PC-3 (cell line): ENCODE measurements at regions not wholly inside any gene's neighbourhood (a gene's known extent, or its start where the extent isn't known, plus 50 kb on each side); places are given as distances from the start of the nearest gene placed in this dataset.

Experiments
- ATAC-seq: fragments of 200-7000 bp; cut with Tn5 transposase; 2 replicates; pipeline ENCODE4 v1.9.1; 2020; ENCODE audit warnings: mild to moderate bottlenecking, moderate library complexity
- BruUV-seq: library from RNA; stranded (reverse); fragments of 400-500 nt; replicated peaks from 2 replicates; lab custom pipeline; 2021; lab: Mats Ljungman, UMichigan
- CTCF ChIA-PET: fragments of 300-600 bp; sonication (Branson Sonifier 250); formaldehyde crosslinking; loops from one replicate; lab custom pipeline; 2022; ENCODE audit warnings: antibody characterized with exemption; lab: Charles Lee
- POLR2A ChIA-PET: fragments of 300-600 bp; sonication (Branson Sonifier 250); formaldehyde crosslinking; loops from one replicate; lab custom pipeline; 2022; ENCODE audit warnings: antibody characterized with exemption; ENCODE audit not compliant: unreplicated experiment; lab: Charles Lee
- DNase-seq: peaks from one replicate; pipeline ENCODE4 v3.0.0-alpha.2; 2015
- H2AFZ ChIP-seq: fragments of 300-600 bp; sonication (generic); 2 replicates; pipeline ENCODE4 v1.6.0; 2016; ENCODE audit warnings: antibody characterized with exemption, low read length
- H3F3A ChIP-seq: fragments of 300-600 bp; sonication (generic); one replicate; pipeline ENCODE4 v1.6.0; 2017; ENCODE audit warnings: antibody characterized with exemption, low read length, control low read depth, mild to moderate bottlenecking; ENCODE audit not compliant: unreplicated experiment
- H3K27ac ChIP-seq: fragments of 300-600 bp; sonication (generic); 2 replicates; pipeline ENCODE4 v1.5.1; 2016; ENCODE audit warnings: mild to moderate bottlenecking, low read length
- H3K27me3 ChIP-seq: fragments of 300-600 bp; sonication (generic); 2 replicates; pipeline ENCODE4 v1.6.1; 2016; ENCODE audit warnings: low read length, mixed read lengths
- H3K36me3 ChIP-seq: fragments of 300-600 bp; sonication (generic); 2 replicates; pipeline ENCODE4 v1.6.1; 2016; ENCODE audit warnings: low read depth, mixed run types, low read length, mixed read lengths
- H3K4me1 ChIP-seq: fragments of 300-600 bp; sonication (generic); 2 replicates; pipeline ENCODE4 v1.5.1; 2016; ENCODE audit warnings: low read length; ENCODE audit not compliant: insufficient read depth
- H3K4me2 ChIP-seq: fragments of 300-600 bp; sonication (generic); 2 replicates; pipeline ENCODE4 v1.6.0; 2016; ENCODE audit warnings: low read length
- H3K4me3 ChIP-seq: fragments of 300-600 bp; sonication (generic); 2 replicates; pipeline ENCODE4 v1.5.1; 2016; ENCODE audit warnings: mild to moderate bottlenecking, low read length, mixed read lengths
- H3K79me2 ChIP-seq: fragments of 300-600 bp; sonication (generic); 2 replicates; pipeline ENCODE4 v1.6.1; 2017; ENCODE audit warnings: low read length, mixed read lengths
- H3K9ac ChIP-seq: fragments of 300-600 bp; sonication (generic); 2 replicates; pipeline ENCODE4 v1.6.0; 2016; ENCODE audit warnings: mild to moderate bottlenecking, low read length
- H3K9me2 ChIP-seq: fragments of 300-600 bp; sonication (generic); replicated peaks from 2 replicates; pipeline ENCODE4 v1.6.1; 2016; ENCODE audit warnings: mixed run types, low read length, mixed read lengths
- H3K9me3 ChIP-seq: fragments of 300-600 bp; sonication (generic); 2 replicates; pipeline ENCODE4 v1.6.1; 2016; ENCODE audit warnings: low read length, mixed read lengths
- H4K20me1 ChIP-seq: fragments of 300-600 bp; sonication (generic); 2 replicates; pipeline ENCODE4 v1.6.1; 2016; ENCODE audit warnings: low read length, mixed read lengths
- CTCF ChIP-seq: fragments of 300-600 bp; sonication (generic); conservative IDR thresholded peaks from 2 replicates; pipeline ENCODE4 v1.5.1; 2017; ENCODE audit warnings: antibody characterized with exemption, low read depth, mild to moderate bottlenecking, low read length
- EZH2 ChIP-seq: fragments of 300-600 bp; sonication (generic); IDR thresholded peaks from one replicate; pipeline ENCODE4 v1.6.1; 2017; ENCODE audit warnings: antibody characterized with exemption, mild to moderate bottlenecking, low read length; ENCODE audit not compliant: unreplicated experiment
- EZH2phosphoT487 ChIP-seq: fragments of 300-600 bp; sonication (generic); IDR thresholded peaks from 2 replicates; pipeline ENCODE4 v1.6.1; 2018; ENCODE audit warnings: mild to moderate bottlenecking, antibody characterized with exemption, low read length, borderline replicate concordance
- intact Hi-C: fragments of 100-400 bp; cut with micrococcal nuclease; formaldehyde crosslinking; loops from 2 replicates; pipeline ENCODE4 v1.9.0; 2023

DNA sequence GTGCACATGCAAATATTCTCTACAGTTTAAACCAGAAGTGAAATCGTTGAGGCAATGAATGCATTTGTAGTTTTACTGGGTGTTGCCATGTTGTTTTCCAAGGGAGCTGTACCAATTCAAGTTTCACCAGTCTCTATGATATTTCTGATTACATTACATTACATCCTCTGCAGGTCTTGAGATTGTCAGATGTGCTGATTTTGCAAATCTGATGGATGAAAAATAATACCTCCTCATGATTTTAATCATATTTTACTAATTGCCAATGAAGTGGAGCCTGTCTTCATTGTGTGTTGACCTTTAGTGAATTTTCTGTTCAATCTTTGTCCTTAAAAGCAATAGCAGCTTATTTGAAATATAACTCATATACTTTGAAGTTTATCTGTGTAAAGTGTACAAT, 282.4 kb downstream of the NR2F2 start:
- POLR2A ChIA-PET: no interaction called here
- DNase-seq: no peak
- Histone ChIP-seq H4K20me1 (no peaks in the 10 kb centered on the region), H3K9me2 (no peaks in the 10 kb centered on the region), H3K9ac (no peak overlapping the region), H2AFZ (no peak overlapping the region), H3K27me3 (peaks cover 47% of the 10 kb centered on the region), H3K36me3 (no peaks in the 10 kb centered on the region), H3K27ac (no peak overlapping the region), H3K4me2 (no peak overlapping the region), H3K79me2 (no peaks in the 10 kb centered on the region), H3F3A (no peaks in the 10 kb centered on the region), H3K4me1 (no peaks in the 10 kb centered on the region), H3K9me3 (no peaks in the 10 kb centered on the region), H3K4me3 (no peak overlapping the region)
- no peak for TF ChIP-seq EZH2
- TF ChIP-seq CTCF: no peak
- TF ChIP-seq EZH2phosphoT487: no peak
- CTCF ChIA-PET: no interaction called here
- no peak for ATAC-seq
- no TSS peak for BruUV-seq
- intact Hi-C loops: no loop called here

GRCh38 chr15:96619174-96619573, 288.7 kb downstream of the NR2F2 start:
- Histone ChIP-seq H2AFZ (no peak overlapping the region), H3K27ac (no peak overlapping the region), H3K4me1 (no peaks in the 10 kb centered on the region), H3K79me2 (no peaks in the 10 kb centered on the region), H3K9me3 (no peaks in the 10 kb centered on the region), H3K9me2 (no peaks in the 10 kb centered on the region), H3K27me3 (peaks cover 51% of the 10 kb centered on the region), H3K4me2 (no peak overlapping the region), H3K4me3 (no peak overlapping the region), H3K9ac (no peak overlapping the region), H3F3A (no peaks in the 10 kb centered on the region), H3K36me3 (no peaks in the 10 kb centered on the region), H4K20me1 (no peaks in the 10 kb centered on the region)
- CTCF ChIA-PET: no interaction called here
- no peak for DNase-seq
- no TSS peak for BruUV-seq
- no peak for ATAC-seq
- intact Hi-C loops: no loop called here
- TF ChIP-seq CTCF (no peak), EZH2phosphoT487 (no peak), EZH2 (no peak)
- POLR2A ChIA-PET: no interaction called here

DNA sequence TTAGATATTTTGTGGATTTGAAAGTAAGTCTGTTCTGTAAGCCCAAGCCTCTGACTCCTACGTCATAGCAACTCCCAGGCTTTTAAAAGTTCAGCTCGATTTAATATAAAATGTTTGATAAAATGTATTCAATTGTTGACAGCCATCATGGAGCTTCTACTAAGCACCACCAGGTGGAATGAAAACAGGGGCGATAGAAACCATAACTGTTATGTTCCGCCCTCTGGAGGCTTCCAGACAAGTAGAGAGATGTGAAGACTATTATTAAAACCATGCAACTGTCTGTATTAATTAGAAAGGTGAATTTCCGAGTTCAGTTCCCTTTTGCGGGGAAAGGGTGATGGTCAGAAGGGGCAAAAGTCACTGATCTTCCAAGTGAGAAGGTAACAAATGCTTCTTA, 292.2 kb downstream of the NR2F2 start:
- H3K9ac ChIP-seq: no peak overlapping the region
- H3K9me2 ChIP-seq: no peaks in the 10 kb centered on the region
- ATAC-seq (no peak), DNase-seq (no peak)
- no peak overlapping the region for H3K4me3 ChIP-seq
- no peak overlapping the region for H2AFZ ChIP-seq
- peaks cover 65% of the 10 kb centered on the region for H3K27me3 ChIP-seq
- ChIA-PET CTCF (no interaction called here), POLR2A (no interaction called here)
- no peaks in the 10 kb centered on the region for H3K4me1 ChIP-seq
- no peak for TF ChIP-seq EZH2
- H4K20me1 ChIP-seq: no peaks in the 10 kb centered on the region
- intact Hi-C loops: no loop called here
- no peaks in the 10 kb centered on the region for H3K9me3 ChIP-seq
- no peak overlapping the region for H3K4me2 ChIP-seq
- BruUV-seq: no TSS peak
- no peaks in the 10 kb centered on the region for H3K79me2 ChIP-seq
- no peak overlapping the region for H3K27ac ChIP-seq
- H3F3A ChIP-seq: no peaks in the 10 kb centered on the region
- no peaks in the 10 kb centered on the region for H3K36me3 ChIP-seq
